ENCODE measurements at regions not wholly inside any gene's neighbourhood (a gene's known extent, or its start where the extent isn't known, plus 50 kb on each side); places are given as distances from the start of the nearest gene placed in this dataset.

- ATAC-seq (ENCODE audit: low FRiP score), result no peak
- TF ChIP-seq CTCF (IDR thresholded peaks at IDR 0.05), result no peak
- DNase-seq (ENCODE audit: low spot score), result no peak
These were observed 337.3 kb upstream of the MAGI2 start for GRCh38 chr7:79790656-79791262.

- DNase-seq (ENCODE audit: low spot score) (no peak), ATAC-seq (ENCODE audit: low FRiP score) (peak; percentile 78)
- TF ChIP-seq CTCF (IDR thresholded peaks at IDR 0.05), result no peak
These were observed 336.3 kb upstream of the MAGI2 start for GRCh38 chr7:79789584-79790345.

- no peak for DNase-seq (ENCODE audit: low spot score)
- no peak for ATAC-seq (ENCODE audit: low FRiP score)
- TF ChIP-seq CTCF (IDR thresholded peaks at IDR 0.05), result no peak
These were observed 334.2 kb upstream of the MAGI2 start for GRCh38 chr7:79787623-79788022.

- no peak for DNase-seq (ENCODE audit: low spot score)
- TF ChIP-seq CTCF (IDR thresholded peaks at IDR 0.05), result no peak
- no peak for ATAC-seq (ENCODE audit: low FRiP score)
These were observed 333.6 kb upstream of the MAGI2 start for GRCh38 chr7:79787096-79787495.

- no peak for DNase-seq (ENCODE audit: low spot score)
- no peak for ATAC-seq (ENCODE audit: low FRiP score)
- no peak for TF ChIP-seq CTCF (IDR thresholded peaks at IDR 0.05)
These were observed 332.7 kb upstream of the MAGI2 start for GRCh38 chr7:79786187-79786586.

GRCh38 chr7:79785556-79785955 is 332.1 kb upstream of the MAGI2 start:
- DNase-seq (ENCODE audit: low spot score) (no peak), ATAC-seq (ENCODE audit: low FRiP score) (no peak)
- no peak for TF ChIP-seq CTCF (IDR thresholded peaks at IDR 0.05)

- DNase-seq (ENCODE audit: low spot score) (no peak), ATAC-seq (ENCODE audit: low FRiP score) (no peak)
- no peak for TF ChIP-seq CTCF (IDR thresholded peaks at IDR 0.05)
These were observed 329.4 kb upstream of the MAGI2 start for GRCh38 chr7:79782906-79783305.

Measured in omental fat pad (tissue), 3 donors.